OCI-LY7 (cell line): ENCODE measurements at regions not wholly inside any gene's neighbourhood (a gene's known extent, or its start where the extent isn't known, plus 50 kb on each side); places are given as distances from the start of the nearest gene placed in this dataset.

ENCODE experiments used
- BruUV-seq: library from RNA; stranded (reverse); fragments of 400-500 nt; replicated peaks from 2 replicates; lab custom pipeline; 2021; lab: Mats Ljungman, UMichigan
- CTCF ChIA-PET: fragments of 300-600 bp; sonication (Branson Sonifier 250); formaldehyde crosslinking; loops from one replicate; lab custom pipeline; 2022; ENCODE audit warnings: antibody characterized with exemption; ENCODE audit not compliant: unreplicated experiment; lab: Charles Lee
- POLR2A ChIA-PET: fragments of 300-600 bp; sonication (Branson Sonifier 250); formaldehyde crosslinking; loops from one replicate; lab custom pipeline; 2022; ENCODE audit warnings: antibody characterized with exemption; lab: Charles Lee
- DNase-seq: peaks from one replicate; pipeline ENCODE4 v3.0.0-alpha.2; 2015; ENCODE audit warnings: low spot score
- H2AFZ ChIP-seq: fragments of 200-600 bp; sonication (generic), shearing (Covaris generic); 2 replicates; pipeline ENCODE4 v1.6.1; 2014; ENCODE audit warnings: mild to moderate bottlenecking, antibody characterized with exemption, low read length, moderate library complexity
- H3K27ac ChIP-seq: fragments of 200-600 bp; sonication (generic); 2 replicates; pipeline ENCODE4 v1.5.1; 2014; ENCODE audit warnings: mixed run types, low read depth, mild to moderate bottlenecking, moderate library complexity, low read length, inconsistent platforms; ENCODE audit not compliant: poor library complexity, severe bottlenecking
- H3K36me3 ChIP-seq: fragments of 200-600 bp; sonication (generic); 2 replicates; pipeline ENCODE4 v1.6.1; 2014; ENCODE audit warnings: mild to moderate bottlenecking, antibody characterized with exemption, low read length, moderate library complexity, mixed read lengths; ENCODE audit not compliant: insufficient read depth
- H3K4me1 ChIP-seq: fragments of 200-600 bp; sonication (generic); 2 replicates; pipeline ENCODE4 v1.5.1; 2014; ENCODE audit warnings: mild to moderate bottlenecking, low read length; ENCODE audit not compliant: insufficient read depth, poor library complexity, severe bottlenecking
- H3K4me2 ChIP-seq: fragments of 200-600 bp; sonication (generic); 2 replicates; pipeline ENCODE4 v1.6.1; 2014; ENCODE audit warnings: mild to moderate bottlenecking, low read length
- H3K4me3 ChIP-seq: fragments of 200-600 bp; sonication (generic); 2 replicates; pipeline ENCODE4 v1.5.1; 2014; ENCODE audit warnings: mild to moderate bottlenecking, low read depth, low read length; ENCODE audit not compliant: poor library complexity, severe bottlenecking
- H3K79me2 ChIP-seq: fragments of 200-600 bp; sonication (generic); 2 replicates; pipeline ENCODE4 v1.6.1; 2016; ENCODE audit warnings: low read depth, mild to moderate bottlenecking, low read length, moderate library complexity, mixed read lengths; ENCODE audit not compliant: insufficient read depth
- H3K9me2 ChIP-seq: fragments of 200-600 bp; sonication (generic); 2 replicates; pipeline ENCODE4 v1.6.1; 2016; ENCODE audit warnings: mild to moderate bottlenecking, low read length, mixed read lengths; ENCODE audit not compliant: insufficient read depth
- H3K9me3 ChIP-seq: fragments of 200-600 bp; sonication (generic); 2 replicates; pipeline ENCODE4 v1.6.1; 2014; ENCODE audit warnings: mild to moderate bottlenecking, mixed run types, low read length, mixed read lengths
- H4K20me1 ChIP-seq: fragments of 200-600 bp; sonication (generic); 2 replicates; pipeline ENCODE4 v1.6.1; 2014; ENCODE audit warnings: mild to moderate bottlenecking, antibody characterized with exemption, low read length, moderate library complexity, mixed read lengths; ENCODE audit not compliant: insufficient read depth
- EZH2phosphoT487 ChIP-seq: fragments of 200-600 bp; sonication (generic); IDR thresholded peaks from 2 replicates; pipeline ENCODE4 v1.6.1; 2018; ENCODE audit warnings: low read depth, borderline replicate concordance, mild to moderate bottlenecking, mixed run types, antibody characterized with exemption, low read length, moderate library complexity, mixed read lengths
- intact Hi-C: fragments of 100-400 bp; cut with micrococcal nuclease; formaldehyde crosslinking; loops from one replicate; pipeline ENCODE4 v1.10.0; 2022; ENCODE audit not compliant: unreplicated experiment
- TF ChIP-seq, protein P1 (sequence below): fragments of 200-600 bp; sonication (generic); conservative IDR thresholded peaks from 2 replicates; pipeline ENCODE4 v1.5.1; 2014; ENCODE audit warnings: mild to moderate bottlenecking, antibody characterized with exemption, low read length, moderate library complexity, mixed read lengths

DNA sequence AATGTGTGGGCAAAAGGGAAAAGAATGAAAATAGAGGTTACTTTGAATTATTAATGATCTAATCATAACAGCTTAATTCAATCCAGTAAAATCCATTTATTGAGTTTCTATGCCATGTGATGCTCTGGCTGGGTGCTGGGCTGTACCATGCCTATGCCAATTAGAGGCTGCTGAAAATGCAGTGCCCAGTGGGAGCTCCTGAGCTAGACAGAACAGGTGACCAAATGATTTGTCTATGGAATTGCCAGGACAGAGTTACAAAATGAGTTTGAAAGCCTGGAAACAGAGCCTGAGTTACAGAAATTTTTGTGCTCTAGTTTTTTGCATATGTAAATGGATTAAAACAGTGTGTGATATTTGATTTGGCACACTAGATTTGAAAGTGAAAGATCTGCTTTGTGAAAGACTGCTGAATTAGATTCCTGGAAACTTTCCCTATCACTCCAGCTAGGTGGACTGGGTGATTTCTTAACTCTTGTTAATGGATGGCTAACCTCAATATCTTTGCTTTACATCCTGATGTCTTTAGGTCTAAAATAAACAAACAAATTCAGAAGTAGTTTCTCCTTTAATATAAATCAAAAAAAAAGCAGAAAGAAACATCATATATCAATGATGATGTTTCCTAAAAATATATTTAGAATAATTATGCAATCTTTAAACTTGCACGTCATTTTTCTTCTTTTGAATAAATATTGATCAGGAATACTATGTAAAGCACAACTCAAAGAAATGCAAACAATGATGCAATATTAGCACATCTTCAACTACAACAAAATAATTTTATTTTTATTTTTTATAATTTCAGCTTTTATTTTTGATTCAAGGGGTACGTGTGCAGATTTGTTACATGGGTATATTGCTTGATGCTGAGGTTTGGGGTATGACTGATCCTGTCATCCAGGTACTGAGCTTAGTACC, 194.8 kb upstream of the FBXL7 start:
- intact Hi-C loops = no loop called here
- Histone ChIP-seq H4K20me1 (no peaks in the 10 kb centered on the region), H3K4me1 (no peaks in the 10 kb centered on the region), H3K27ac (no peak overlapping the region), H3K9me3 (no peaks in the 10 kb centered on the region), H3K4me2 (no peak overlapping the region), H2AFZ (no peak overlapping the region), H3K36me3 (no peaks in the 10 kb centered on the region), H3K79me2 (no peaks in the 10 kb centered on the region), H3K9me2 (no peaks in the 10 kb centered on the region), H3K4me3 (no peak overlapping the region)
- ChIA-PET POLR2A (no interaction called here), CTCF (no interaction called here)
- no TSS peak for BruUV-seq
- no peak for TF ChIP-seq EZH2phosphoT487
- TF ChIP-seq, protein P1, sequence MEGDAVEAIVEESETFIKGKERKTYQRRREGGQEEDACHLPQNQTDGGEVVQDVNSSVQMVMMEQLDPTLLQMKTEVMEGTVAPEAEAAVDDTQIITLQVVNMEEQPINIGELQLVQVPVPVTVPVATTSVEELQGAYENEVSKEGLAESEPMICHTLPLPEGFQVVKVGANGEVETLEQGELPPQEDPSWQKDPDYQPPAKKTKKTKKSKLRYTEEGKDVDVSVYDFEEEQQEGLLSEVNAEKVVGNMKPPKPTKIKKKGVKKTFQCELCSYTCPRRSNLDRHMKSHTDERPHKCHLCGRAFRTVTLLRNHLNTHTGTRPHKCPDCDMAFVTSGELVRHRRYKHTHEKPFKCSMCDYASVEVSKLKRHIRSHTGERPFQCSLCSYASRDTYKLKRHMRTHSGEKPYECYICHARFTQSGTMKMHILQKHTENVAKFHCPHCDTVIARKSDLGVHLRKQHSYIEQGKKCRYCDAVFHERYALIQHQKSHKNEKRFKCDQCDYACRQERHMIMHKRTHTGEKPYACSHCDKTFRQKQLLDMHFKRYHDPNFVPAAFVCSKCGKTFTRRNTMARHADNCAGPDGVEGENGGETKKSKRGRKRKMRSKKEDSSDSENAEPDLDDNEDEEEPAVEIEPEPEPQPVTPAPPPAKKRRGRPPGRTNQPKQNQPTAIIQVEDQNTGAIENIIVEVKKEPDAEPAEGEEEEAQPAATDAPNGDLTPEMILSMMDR = no peak
- no peak for DNase-seq

DNA sequence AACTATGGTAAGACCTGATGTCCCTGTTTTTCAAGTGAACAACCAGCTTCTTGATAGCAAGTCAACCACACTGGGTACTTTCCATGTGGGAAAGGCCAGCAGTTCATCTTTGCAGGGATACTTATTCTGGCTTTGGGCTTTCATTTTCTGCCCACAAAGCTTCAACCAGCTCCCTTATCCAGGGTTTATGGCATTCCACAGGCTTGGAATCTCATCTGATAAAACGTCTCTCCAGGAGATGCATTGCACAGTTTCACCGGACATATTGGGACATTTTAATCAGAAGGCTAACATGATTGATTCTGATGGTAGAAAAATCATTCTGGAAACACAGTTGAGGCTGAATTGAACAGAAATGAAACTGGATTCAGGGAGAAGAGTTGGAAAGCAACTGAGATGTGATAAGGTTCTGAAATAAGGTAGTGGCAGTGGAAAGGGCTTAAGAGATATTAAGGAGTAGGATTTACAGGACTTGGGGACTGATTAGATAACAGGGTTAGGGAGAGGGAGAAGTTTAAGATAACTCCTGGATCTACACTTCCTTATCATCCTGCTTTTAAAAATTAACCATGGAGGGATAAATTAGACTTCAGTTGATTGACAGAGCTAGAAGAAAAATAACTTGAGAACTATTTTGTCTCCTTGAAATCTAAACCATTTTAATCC, 195.8 kb upstream of the FBXL7 start:
- no TSS peak for BruUV-seq
- H3K9me3 ChIP-seq = no peaks in the 10 kb centered on the region
- ChIA-PET CTCF (no interaction called here), POLR2A (no interaction called here)
- no peak overlapping the region for H3K27ac ChIP-seq
- no peak for DNase-seq
- intact Hi-C loops = no loop called here
- H3K4me3 ChIP-seq = no peak overlapping the region
- no peaks in the 10 kb centered on the region for H3K79me2 ChIP-seq
- TF ChIP-seq, protein P1 = no peak
- TF ChIP-seq EZH2phosphoT487 = no peak
- H2AFZ ChIP-seq = no peak overlapping the region
- H3K9me2 ChIP-seq = no peaks in the 10 kb centered on the region
- H3K4me2 ChIP-seq = no peak overlapping the region
- H3K4me1 ChIP-seq = no peaks in the 10 kb centered on the region
- H3K36me3 ChIP-seq = no peaks in the 10 kb centered on the region
- H4K20me1 ChIP-seq = no peaks in the 10 kb centered on the region

DNA sequence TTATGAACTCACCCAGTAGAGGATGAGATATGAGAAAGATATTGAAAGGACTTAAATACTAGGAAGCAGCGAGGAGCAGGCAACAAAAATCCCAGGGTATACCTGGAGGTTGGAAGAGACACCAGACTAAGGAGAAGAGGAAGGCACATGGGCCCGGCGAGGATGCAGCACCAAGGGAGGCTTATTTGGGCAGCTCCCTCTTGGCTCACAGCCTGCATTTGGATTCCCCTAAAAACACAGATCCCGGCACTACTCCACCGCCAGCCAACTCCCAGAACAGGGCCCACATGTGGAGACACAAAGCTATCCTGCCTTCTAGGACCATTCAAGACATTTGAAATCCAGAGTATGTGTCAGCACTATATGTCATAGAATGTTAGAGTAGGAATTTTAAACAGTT, 199.8 kb upstream of the FBXL7 start:
- Histone ChIP-seq H3K36me3 (no peaks in the 10 kb centered on the region), H3K4me1 (no peaks in the 10 kb centered on the region), H2AFZ (no peak overlapping the region), H3K9me3 (no peaks in the 10 kb centered on the region), H3K79me2 (no peaks in the 10 kb centered on the region), H3K4me3 (no peak overlapping the region), H3K4me2 (no peak overlapping the region), H4K20me1 (no peaks in the 10 kb centered on the region), H3K9me2 (no peaks in the 10 kb centered on the region), H3K27ac (no peak overlapping the region)
- intact Hi-C loops = no loop called here
- TF ChIP-seq, protein P1 = no peak
- TF ChIP-seq EZH2phosphoT487 = no peak
- CTCF ChIA-PET = no interaction called here
- no TSS peak for BruUV-seq
- no peak for DNase-seq
- POLR2A ChIA-PET = no interaction called here
